ENCODE measurements at regions not wholly inside any gene's neighbourhood (a gene's known extent, or its start where the extent isn't known, plus 50 kb on each side); places are given as distances from the start of the nearest gene placed in this dataset.

GRCh38 chr3:48082580-48083184 is 66.5 kb upstream of the MAP4 start:
- TF ChIP-seq CTCF (optimal IDR thresholded peaks at IDR 0.05 in 1 of 3, IDR thresholded peaks at IDR 0.05 in 1 of 3, conservative IDR thresholded peaks at IDR 0.05 in 1 of 3; ENCODE audit: extremely low read depth in 1 of 3, insufficient read depth in 2 of 3, low read length in 3 of 3): no peak
- no peak for TF ChIP-seq EZH2 (IDR thresholded peaks at IDR 0.05; ENCODE audit: low read length)
